Hematopoietic multipotent progenitor cell treated with erythropoietin and hydrocortisone succinate and interleukin-3 and kit ligand, for 17 days (in vitro differentiated cells): ENCODE measurements at regions not wholly inside any gene's neighbourhood (a gene's known extent, or its start where the extent isn't known, plus 50 kb on each side); places are given as distances from the start of the nearest gene placed in this dataset.
"Not testable (repeated sequence)": the region's sequence is repeated elsewhere in the genome, so short reads cannot be mapped to it uniquely, and the experiment has no call there.

Experiments used
- DNase-seq: peaks from one replicate; pipeline ENCODE4 v3.0.0-alpha.2; 2015; ENCODE audit warnings: low spot score

DNA sequence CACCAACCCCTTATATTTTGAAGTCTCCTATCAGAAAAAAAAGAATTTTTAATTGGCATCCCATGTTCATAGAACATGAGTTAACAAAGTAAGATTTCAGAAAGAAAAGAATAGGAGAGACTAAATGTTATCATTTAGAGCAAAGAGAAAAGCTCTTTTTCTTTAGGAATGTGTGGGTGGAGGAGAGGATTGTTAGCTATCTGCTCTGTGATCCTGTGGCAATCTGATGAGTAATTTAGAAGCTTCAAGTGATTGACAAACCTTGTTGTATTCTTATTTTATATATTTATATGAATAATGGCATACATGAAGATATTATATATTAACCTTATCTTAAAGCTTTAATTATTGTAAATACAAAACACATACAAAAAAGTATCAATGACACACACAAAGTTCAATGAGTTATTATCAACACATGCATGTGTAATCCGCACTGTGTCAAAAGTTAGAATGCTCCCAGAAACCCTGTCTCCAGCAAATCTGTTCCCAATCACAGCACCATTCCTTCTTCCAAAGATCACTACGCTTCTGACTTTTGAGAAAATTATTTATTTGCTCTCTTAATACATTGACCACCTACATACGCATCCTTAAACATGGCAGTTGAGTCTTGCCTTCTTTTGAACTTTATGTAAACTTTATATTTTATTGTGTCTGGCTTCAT lies 907.4 kb downstream of the MCTP2 start:
- no peak for DNase-seq

DNA sequence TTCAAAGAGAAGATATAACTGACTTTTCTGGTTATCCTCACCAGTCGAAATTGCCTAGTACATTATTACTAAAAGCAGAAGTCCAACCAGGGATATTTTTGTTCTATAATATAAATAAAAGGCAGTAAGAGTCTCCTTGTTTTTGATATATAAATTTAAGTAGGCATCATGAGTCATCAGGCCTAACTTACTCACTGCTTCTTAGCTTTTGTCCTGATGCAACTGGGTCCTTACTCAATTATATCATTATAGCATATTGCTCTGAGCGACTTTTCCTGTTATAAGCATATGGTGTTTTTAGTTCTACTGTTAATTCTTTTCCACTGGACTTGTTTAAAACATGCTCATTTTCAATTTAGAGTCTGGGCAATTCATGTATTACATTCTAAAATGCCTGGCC lies 910.1 kb downstream of the MCTP2 start:
- no peak for DNase-seq

DNA sequence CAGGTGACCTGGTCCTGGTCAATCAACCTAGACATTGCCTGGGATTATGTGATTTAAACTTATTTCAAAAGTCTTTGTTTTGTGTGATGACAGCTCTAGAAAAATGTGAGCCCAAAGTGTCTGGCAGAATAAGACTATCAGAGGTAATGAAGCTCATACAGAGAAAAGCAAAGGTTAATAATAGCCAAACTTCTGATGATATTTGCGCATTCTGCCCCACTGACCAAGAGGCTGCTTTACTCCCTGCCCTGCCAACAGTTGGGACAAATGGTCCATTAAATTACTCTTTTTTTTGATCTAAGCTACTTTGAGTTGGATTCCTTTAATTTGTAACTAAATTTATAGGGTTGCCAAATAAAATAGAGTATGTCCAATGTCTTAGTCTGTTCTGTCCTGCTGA lies 911.2 kb downstream of the MCTP2 start:
- no peak for DNase-seq

DNA sequence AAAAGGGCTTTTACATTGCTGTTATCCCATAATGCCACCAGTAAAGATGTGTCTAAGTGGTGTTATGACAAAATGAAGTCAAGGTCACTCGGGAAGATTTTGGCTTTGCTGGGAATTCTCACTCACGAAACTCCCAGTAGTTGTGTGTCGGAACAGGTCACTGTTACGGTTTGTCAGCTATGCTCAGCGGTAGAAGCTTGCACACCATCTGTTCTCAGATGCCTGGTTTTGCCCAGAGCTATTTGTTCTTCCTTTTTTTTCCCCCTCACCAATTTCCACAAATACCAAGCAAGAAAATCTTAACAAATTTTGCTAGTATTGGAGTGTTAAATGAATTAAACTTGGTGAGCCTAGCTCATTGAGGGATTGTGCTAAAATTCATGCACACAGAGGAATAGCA lies 915.1 kb downstream of the MCTP2 start:
- no peak for DNase-seq

DNA sequence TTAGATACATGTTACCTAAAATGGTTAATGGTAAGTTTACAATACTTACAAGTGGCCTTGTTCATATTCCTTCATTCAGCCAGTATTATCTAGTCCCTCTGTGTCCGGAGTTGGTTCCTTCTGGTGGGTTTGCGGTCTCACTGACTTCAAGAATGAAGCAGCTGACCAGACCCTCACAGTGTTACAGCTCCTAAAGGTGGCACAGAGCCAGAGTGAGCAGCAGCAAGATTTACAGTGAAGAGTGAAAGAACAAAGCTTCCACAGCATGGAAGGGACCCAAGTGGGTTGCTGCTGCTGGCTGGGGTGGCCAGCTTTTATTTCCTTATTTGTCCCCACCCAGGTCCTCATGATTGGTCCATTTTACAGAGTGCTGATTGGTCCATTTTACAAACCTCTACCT lies 916.8 kb downstream of the MCTP2 start:
- DNase-seq: no peak

DNA sequence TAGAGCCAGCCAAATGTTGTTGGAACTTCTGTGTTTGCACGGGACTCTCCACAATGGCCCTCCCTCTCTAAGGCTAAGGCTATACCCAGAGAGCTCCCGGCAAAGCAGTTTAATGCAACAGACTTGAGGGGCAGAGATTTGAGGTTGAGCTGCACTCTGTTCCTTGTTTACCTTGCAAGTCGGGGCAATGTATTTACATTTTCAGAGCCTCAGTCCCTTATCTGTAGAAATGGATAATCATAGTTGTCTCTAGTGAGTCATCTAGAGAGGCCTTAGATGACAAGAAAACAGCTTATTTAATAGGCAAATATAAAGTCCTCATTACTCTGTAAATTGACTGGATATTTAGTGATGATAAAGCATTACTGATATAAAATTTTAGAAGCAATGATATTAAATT lies 917.7 kb downstream of the MCTP2 start:
- no peak for DNase-seq

DNA sequence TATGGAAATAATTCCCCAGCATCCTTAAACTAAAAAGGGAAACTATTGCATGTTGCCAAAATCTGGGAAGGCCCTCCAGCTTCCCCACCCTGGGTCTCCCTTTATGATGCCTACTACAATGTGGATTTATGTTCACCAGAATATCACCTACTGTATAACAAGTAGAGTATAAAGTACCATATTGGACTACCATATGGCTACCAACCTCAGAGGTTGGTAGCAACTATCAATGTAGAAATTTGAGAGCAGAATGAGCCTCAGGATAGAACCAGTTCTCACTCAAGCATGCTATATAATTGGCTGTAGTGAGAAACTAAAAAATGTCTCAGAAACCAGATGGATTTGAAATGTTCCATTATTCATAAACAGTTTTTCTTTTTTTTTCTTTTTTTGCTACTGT lies 918.4 kb downstream of the MCTP2 start:
- no peak for DNase-seq

DNA sequence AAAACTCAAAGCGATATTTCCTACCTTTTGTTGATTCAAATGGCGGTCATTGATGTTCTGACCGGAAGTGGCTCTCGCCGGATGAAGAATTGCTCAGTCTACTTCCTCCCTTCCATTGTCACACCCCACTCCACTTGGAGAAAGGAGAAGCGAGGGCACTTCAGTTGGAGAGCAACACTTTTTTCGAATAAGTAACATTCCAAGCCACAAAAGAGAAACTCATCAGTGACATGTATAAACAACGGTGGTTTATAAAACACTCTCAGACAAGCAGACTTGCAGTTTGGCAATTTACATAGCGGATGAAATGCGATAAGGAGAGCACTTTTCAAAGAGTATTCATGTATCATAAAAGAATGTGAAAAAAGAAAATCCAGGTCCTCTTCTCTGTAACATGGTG lies 919.1 kb downstream of the MCTP2 start:
- no peak for DNase-seq

DNA sequence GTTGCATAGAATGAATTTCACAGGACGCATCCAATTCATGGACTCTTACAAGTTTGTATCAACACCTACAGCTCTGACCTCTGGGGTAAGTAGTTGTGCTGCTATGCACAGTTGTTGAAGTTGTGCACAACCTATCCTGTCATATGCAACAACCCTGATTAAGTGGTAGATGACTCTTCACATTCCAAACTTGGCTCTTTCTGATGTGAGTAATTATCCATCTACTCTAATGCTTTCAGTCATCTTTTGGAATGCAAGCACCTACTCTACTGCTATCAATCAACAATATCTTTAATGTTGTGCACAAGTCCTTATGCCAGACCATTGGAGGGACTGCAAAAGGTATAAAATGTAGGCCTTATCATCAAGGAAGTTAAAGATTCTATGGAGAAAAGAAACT lies 921.4 kb downstream of the MCTP2 start:
- no peak for DNase-seq

DNA sequence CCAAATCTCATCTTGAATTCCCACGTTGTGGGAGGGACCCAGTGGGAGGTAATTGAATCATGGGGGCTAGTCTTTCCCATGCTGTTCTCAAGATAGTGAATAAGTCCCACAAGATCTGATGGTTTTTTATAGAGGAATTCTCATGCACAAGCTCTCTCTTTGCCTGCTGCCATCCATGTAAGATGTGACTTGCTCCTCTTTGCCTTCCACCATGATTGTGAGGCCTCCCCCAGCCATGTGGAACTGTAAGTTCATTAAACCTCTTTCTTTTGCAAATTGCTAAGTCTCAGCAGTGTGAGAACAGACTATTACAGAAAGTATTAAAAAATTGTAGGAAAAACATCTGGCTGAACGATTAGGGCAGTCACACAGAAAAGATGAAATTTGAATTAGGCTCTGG lies 921.8 kb downstream of the MCTP2 start:
- not testable (repeated sequence) for DNase-seq

DNA sequence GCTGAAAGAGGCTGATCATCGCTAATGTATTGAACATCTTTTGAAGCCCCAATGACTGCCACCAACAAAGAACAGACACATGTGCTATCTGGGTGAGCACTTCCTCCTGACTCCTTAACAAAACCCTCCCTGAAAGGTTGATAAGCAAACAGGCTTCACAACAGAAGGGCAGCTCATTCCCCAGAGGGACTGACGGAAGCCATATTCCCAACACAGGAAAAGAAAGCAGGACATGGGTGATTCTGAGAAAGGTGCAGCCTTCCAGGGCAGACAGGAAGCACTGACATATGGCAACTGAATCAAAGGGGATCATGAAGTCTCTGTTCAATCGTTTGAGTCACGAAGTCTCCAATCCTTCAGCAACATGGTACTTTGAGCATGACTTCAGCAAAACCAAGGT lies 929.0 kb downstream of the MCTP2 start:
- no peak for DNase-seq

DNA sequence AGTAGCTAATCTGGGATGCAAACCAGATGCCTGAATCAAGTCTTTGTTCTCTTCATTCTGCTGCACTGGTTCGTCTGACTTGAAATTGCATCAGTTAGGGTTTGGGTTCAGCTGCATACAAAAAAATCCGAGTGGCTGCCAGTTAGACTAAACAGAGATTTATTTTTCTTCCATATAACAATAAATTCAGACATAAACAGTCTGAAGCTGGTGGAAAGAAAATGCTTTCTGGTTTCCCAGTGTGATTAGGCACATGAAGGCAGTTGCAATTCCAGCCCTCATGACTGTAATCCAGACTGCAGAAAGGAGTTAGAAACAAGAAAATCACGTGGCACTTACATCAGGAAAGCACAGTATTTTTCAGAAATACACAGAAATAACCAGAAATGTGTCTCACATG lies 930.7 kb downstream of the MCTP2 start:
- no peak for DNase-seq

DNA sequence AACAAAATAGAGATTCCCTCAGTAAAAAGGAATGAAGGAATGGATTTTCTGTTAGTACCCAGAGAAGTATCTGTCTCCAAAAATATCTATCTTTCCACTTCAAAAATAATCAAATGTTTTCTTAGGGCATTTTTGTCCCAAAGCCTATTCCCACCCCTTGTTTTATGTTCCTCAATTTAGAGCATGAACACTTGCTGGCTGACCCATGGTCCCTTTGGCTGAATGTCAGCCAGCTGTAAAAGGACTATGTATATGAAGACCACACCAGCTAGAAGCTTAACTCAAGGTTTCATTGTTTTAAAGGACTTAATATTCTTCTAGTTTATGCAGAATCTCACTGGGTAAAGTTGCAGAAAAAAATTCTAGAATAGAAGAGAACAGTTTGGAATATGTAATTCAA lies 931.2 kb downstream of the MCTP2 start:
- no peak for DNase-seq

DNA sequence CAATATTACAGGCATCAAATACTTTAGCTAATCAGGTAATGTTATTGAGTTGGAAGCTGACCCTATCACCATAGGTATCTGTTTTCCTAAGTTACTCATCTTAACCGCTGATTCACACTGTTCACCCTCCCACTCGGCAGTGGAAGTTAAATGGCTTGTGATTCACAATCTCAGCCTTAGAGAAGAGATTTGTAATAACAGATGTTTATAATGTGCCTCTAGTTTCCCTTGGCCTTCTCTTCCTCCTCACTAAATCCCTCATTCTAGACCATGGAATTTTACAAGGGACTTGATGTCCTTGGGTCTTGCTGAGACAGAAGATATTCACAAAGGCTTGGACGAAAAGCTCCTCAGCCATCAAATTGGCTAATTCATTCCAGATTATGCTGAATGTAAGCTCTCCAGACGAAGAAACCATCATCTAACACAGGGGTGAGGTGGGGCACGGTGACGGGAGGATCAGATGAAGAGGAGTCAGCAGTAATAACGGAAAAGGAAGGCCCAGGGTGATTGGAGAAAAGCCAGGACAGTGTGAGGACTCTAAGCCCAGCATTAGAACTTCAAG lies 931.7 kb downstream of the MCTP2 start:
- no peak for DNase-seq

DNA sequence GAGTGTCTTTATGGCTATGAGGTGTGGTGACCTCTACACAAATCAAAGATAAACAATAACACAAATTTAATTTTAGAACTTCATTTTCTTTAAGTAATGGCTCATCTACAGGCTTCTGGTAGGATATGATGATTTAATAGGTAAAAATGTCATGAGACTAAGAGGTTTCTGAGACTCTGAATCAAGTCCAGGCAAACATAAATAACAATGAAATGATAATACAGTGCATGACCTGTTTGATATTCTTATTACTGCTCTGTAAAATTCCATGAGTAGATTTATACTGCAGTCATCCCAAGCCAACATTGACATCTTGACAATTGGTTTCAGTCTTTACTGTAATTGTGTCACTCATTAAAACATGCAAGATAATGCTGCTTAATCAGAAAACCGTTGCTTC lies 936.8 kb downstream of the MCTP2 start:
- DNase-seq: no peak

DNA sequence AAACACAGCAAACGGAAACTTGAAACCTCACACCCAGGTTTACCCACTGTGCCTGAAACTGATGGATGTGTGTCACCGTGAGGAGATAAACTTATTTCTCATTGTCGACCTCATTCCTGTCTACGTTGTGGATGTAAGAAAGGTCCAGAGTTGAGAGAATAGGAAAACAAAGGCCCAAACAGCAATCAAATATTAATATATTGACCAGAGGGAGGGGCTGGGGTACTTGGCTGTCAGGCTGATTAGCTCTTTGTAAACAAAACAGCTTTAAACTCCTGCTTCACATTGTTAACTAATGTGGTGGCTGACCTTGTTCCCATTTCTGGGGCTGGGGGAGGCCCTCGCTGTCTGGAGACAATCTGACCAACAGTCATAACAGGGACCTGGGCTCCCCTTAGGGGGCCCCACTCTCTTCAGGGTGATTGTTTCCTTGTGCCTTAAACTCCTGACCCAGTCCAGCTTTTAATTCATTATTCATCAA lies 937.6 kb downstream of the MCTP2 start:
- DNase-seq: no peak

DNA sequence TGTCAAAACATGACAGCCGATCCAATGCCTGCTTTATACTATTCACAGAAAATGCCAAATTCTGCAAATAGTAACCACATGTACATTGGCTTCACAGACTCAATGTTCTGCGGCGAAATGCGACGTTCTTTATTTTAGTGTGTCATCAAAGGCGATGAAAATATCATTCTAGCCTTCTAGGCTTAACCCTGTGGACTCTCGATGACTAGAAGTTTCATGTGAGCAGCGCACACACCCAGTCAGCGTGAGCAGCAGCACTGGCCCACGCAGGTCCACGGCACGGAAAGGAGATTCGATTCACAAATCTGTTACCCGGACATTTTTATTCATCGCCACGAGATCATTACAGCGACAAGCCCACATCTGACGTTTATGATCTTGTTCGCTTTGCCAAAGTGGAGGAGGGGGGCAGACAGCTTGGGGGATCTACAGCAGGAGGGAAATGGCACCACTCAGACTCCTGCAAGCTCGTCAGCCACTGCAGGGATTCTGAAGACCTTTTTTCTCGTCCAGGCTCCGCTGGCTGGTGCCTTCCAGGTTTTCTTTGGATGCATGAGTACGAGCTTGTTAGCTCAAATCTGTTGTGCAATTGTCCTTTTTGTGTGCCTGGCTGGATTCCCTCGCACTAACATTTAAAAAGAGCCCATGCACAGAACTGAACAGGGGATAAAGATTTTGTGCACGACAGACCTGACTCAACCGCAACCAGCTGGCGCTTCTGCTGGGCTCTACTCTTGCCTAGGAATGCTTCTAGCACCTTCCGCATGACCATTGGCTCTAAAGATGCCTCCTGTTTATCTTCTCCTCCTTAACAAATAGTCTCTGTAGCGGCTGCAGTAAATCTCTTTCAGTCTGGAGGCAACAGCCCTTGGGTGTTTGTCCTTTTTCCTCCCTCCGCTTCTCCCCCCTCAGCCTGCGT lies 938.4 kb downstream of the MCTP2 start:
- no peak for DNase-seq

DNA sequence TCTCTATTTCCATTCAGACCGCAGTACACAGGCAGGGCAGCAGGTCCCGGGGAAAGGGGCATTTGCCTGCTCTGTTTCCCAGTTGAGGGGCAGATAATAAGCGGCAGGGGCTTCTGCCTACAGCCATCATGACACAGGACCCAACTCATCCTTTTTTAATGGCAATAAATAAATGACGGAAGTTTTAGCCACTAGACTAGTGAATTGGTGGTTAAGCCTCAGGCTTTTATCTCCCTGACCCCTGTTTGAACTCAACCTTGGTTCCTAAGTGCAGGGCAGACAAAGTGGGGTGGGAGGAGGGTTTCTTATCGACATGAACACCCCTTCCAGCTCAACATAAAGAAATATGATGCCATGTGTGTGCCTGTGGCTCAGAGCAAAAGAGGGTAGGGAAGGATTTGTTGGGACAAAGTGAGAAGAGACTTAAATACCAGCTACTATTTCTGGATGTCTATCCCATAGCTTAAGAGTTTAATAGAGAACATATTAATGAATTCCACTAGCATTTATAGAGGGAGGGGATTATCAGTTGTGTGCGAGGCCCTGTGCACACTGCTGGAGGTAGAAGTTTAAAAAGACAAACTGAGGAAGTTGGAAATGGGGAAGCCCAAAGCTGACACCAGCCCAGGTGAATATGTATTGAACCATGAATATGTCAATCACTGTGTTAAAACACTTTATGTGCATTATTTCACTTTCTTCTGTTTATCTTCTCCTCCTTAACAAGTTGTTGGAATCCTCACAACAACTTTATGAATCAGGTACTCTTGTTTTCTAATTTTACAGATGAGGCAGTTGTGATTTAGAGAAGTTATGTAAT lies 939.4 kb downstream of the MCTP2 start:
- DNase-seq: no peak

DNA sequence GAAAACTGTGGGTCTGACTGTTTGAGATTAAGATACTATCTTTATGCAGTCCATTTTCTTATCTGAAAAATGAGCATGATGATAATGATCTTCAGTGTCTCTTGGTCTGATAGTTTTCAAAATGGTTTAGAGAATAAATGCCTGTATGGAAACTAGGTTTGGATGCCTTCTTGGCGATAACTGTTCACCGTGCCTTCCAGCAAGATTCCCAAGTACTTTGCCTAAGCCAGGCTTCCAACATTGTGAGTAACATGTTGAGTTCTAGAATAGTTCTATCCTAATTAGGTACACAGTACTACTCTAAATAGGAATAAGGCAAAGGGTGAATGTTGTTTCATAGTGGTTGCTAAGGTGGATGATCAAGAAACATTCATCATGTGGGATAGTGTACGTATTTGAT lies 940.2 kb downstream of the MCTP2 start:
- no peak for DNase-seq

DNA sequence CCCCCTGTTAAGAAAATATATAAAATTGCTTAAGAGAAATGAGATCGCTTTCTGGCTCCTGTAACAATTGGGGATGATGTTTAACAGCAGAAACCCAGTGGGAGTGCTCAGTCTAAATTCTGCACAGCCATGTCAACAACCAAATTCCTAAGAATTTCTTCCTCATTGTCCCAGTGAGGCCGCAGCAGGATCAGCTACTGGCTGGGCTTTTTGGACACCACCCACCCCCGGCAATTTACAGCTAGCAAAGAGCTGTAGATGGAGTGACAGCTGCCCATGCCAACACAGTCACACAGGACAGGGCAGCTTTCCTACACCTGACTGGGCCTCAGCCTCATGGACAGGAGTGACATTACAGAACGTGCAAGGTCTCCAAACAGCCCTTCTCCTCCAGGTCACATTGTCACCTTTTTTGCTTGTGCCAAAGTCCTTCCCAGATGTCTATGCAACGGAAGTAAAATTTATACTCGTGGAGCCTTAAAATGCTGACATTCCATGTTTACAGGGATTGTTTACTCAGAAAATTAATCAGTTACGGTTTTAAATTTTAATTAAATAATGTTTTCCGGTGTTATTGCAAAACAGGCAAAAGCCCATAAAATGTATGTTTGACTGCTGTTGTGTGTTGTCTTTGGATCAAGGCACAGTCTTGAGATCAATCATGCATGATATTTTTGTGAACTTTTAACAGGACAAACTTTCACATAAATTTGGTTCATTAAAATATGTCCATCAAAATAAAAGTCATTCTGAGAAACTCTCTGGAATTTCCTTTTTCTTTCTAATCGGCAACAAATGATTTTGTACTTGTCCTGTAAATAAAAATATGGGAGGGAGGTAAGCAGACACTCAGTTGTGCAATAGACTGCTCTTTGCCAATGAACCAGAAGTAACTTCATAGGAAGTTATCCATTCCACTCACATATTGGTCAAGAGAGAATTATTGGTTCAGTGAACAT lies 943.2 kb downstream of the MCTP2 start:
- DNase-seq: no peak
